Esophagus squamous epithelium (tissue), 4 donors: ENCODE measurements at regions not wholly inside any gene's neighbourhood (a gene's known extent, or its start where the extent isn't known, plus 50 kb on each side); places are given as distances from the start of the nearest gene placed in this dataset.

ENCODE experiments used
- CTCF ChIP-seq, 6 experiments: fragments of 450-650 bp in 4 of 6; fragments of 200-600 bp in 2 of 6; sonication (generic) in 2 of 6; IDR thresholded peaks; one replicate each; pipeline ENCODE4 v1.5.1; 2016 to 2019; ENCODE audit warnings: antibody characterized with exemption in 6 of 6, mild to moderate bottlenecking in 4 of 6, moderate library complexity in 4 of 6
- POLR2A ChIP-seq, 4 donors: fragments of 450-650 bp; IDR thresholded peaks; one replicate each; pipeline ENCODE4 v1.6.1; 2017; ENCODE audit warnings: antibody characterized with exemption in 4 of 4, mild to moderate bottlenecking in 4 of 4, moderate library complexity in 3 of 4

- TF ChIP-seq CTCF (IDR thresholded peaks at IDR 0.05) (no peak), POLR2A (IDR thresholded peaks at IDR 0.05) (no peak)
Measured at GRCh38 chr6:168231393-168231957, 88.1 kb downstream of the DACT2 start.
